Urinary bladder (tissue), 3 donors: ENCODE measurements at regions not wholly inside any gene's neighbourhood (a gene's known extent, or its start where the extent isn't known, plus 50 kb on each side); places are given as distances from the start of the nearest gene placed in this dataset.

Source experiments
- DNase-seq: peaks from one replicate; pipeline ENCODE4 v3.0.0-alpha.2; 2015; ENCODE audit errors: extremely low spot score
- H3K27ac ChIP-seq: one replicate; pipeline ENCODE4 v1.5.1; 2013; ENCODE audit warnings: low read depth, mild to moderate bottlenecking, moderate library complexity
- H3K36me3 ChIP-seq: one replicate; pipeline ENCODE4 v1.6.1; 2013; ENCODE audit warnings: mild to moderate bottlenecking, moderate library complexity; ENCODE audit not compliant: insufficient read depth
- H3K4me1 ChIP-seq: one replicate; pipeline ENCODE4 v1.6.1; 2013; ENCODE audit warnings: mild to moderate bottlenecking, moderate library complexity; ENCODE audit not compliant: insufficient read depth
- H3K4me3 ChIP-seq: one replicate; pipeline ENCODE4 v1.5.1; 2013; ENCODE audit warnings: low read depth, low read length
- WGBS: extraction: QIAGEN DNeasy Blood & Tissue Kit; methylation state at CpG from one replicate; pipeline ENCODE4 v1.1.7; 2013; 5-methylcytosine and 5-hydroxymethylcytosine counted together
- donor health status: healthy with polysubstance abuse.
- donor health status: healthy.

- H3K4me3 ChIP-seq = no peak overlapping the region
These were observed 197.9 kb upstream of the KLF6 start for GRCh38 chr10:3982746-3983442.

GRCh38 chr10:3981300-3981699 is 196.3 kb upstream of the KLF6 start:
- 79% methylated on average over 10 of the region's 10 CpGs for WGBS
- no peak for DNase-seq
- no peaks in the 10 kb centered on the region for H3K36me3 ChIP-seq

More at GRCh38 chr10:3982746-3983442, 197.9 kb upstream of the KLF6 start:
- DNase-seq = no peak
- no peaks in the 10 kb centered on the region for H3K36me3 ChIP-seq
- no peaks in the 10 kb centered on the region for H3K4me1 ChIP-seq
- no peak overlapping the region for H3K27ac ChIP-seq

GRCh38 chr10:3980660-3981059 is 195.7 kb upstream of the KLF6 start:
- H3K4me1 ChIP-seq = no peaks in the 10 kb centered on the region
- no peak for DNase-seq
- H3K36me3 ChIP-seq = no peaks in the 10 kb centered on the region
- H3K4me3 ChIP-seq = no peak overlapping the region
- 74% methylated on average over 1 of the region's 1 CpG for WGBS
- H3K27ac ChIP-seq = no peak overlapping the region

More at GRCh38 chr10:3981300-3981699, 196.3 kb upstream of the KLF6 start:
- H3K27ac ChIP-seq = no peak overlapping the region
- no peaks in the 10 kb centered on the region for H3K4me1 ChIP-seq
- H3K4me3 ChIP-seq = no peak overlapping the region

GRCh38 chr10:3980144-3980543 is 195.1 kb upstream of the KLF6 start:
- WGBS = 78% methylated on average over 4 of the region's 4 CpGs
- DNase-seq = no peak
- no peak overlapping the region for H3K4me3 ChIP-seq
- H3K27ac ChIP-seq = no peak overlapping the region
- H3K36me3 ChIP-seq = no peaks in the 10 kb centered on the region
- no peaks in the 10 kb centered on the region for H3K4me1 ChIP-seq

GRCh38 chr10:3978761-3979160 is 193.8 kb upstream of the KLF6 start:
- Histone ChIP-seq H3K4me1 (no peaks in the 10 kb centered on the region), H3K36me3 (no peaks in the 10 kb centered on the region), H3K27ac (no peak overlapping the region), H3K4me3 (no peak overlapping the region)
- 82% methylated on average over 4 of the region's 4 CpGs for WGBS
- DNase-seq = no peak

- WGBS = 97% methylated on average over 1 of the region's 1 CpG
- no peak overlapping the region for H3K27ac ChIP-seq
These were observed 193.2 kb upstream of the KLF6 start for GRCh38 chr10:3978174-3978573.

GRCh38 chr10:3977761-3978160 is 192.8 kb upstream of the KLF6 start:
- no peaks in the 10 kb centered on the region for H3K36me3 ChIP-seq
- 94% methylated on average over 6 of the region's 6 CpGs for WGBS
- no peak overlapping the region for H3K27ac ChIP-seq
- DNase-seq = no peak
- H3K4me1 ChIP-seq = no peaks in the 10 kb centered on the region
- H3K4me3 ChIP-seq = no peak overlapping the region

More at GRCh38 chr10:3978174-3978573, 193.2 kb upstream of the KLF6 start:
- Histone ChIP-seq H3K36me3 (no peaks in the 10 kb centered on the region), H3K4me3 (no peak overlapping the region), H3K4me1 (no peaks in the 10 kb centered on the region)
- DNase-seq = no peak

- no peak overlapping the region for H3K4me3 ChIP-seq
- WGBS = 91% methylated on average over 1 of the region's 1 CpG
- H3K27ac ChIP-seq = no peak overlapping the region
- H3K36me3 ChIP-seq = no peaks in the 10 kb centered on the region
- no peak for DNase-seq
- no peaks in the 10 kb centered on the region for H3K4me1 ChIP-seq
These were observed 191.7 kb upstream of the KLF6 start for GRCh38 chr10:3976718-3977117.

GRCh38 chr10:3976171-3976570 is 191.2 kb upstream of the KLF6 start:
- 80% methylated on average over 3 of the region's 3 CpGs for WGBS

GRCh38 chr10:3975016-3975415 is 190.0 kb upstream of the KLF6 start:
- H3K36me3 ChIP-seq = no peaks in the 10 kb centered on the region
- 87% methylated on average over 9 of the region's 9 CpGs for WGBS
- no peak for DNase-seq
- no peak overlapping the region for H3K4me3 ChIP-seq
- H3K4me1 ChIP-seq = no peaks in the 10 kb centered on the region
- H3K27ac ChIP-seq = no peak overlapping the region

More at GRCh38 chr10:3976171-3976570, 191.2 kb upstream of the KLF6 start:
- no peaks in the 10 kb centered on the region for H3K4me1 ChIP-seq
- no peaks in the 10 kb centered on the region for H3K36me3 ChIP-seq
- no peak overlapping the region for H3K27ac ChIP-seq
- DNase-seq = no peak
- H3K4me3 ChIP-seq = no peak overlapping the region

GRCh38 chr10:3972460-3973301 is 187.7 kb upstream of the KLF6 start:
- H3K36me3 ChIP-seq = no peaks in the 10 kb centered on the region
- WGBS = 66% methylated on average over 5 of the region's 5 CpGs
- DNase-seq = no peak
- no peak overlapping the region for H3K4me3 ChIP-seq
- no peak overlapping the region for H3K27ac ChIP-seq
- H3K4me1 ChIP-seq = no peaks in the 10 kb centered on the region

- DNase-seq = no peak
- WGBS = 84% methylated on average over 6 of the region's 6 CpGs
- Histone ChIP-seq H3K4me3 (no peak overlapping the region), H3K4me1 (no peaks in the 10 kb centered on the region), H3K27ac (peak overlapping the region; percentile 50), H3K36me3 (no peaks in the 10 kb centered on the region)
These were observed 186.7 kb upstream of the KLF6 start for GRCh38 chr10:3971713-3972112.

- 80% methylated on average over 8 of the region's 8 CpGs for WGBS
- no peaks in the 10 kb centered on the region for H3K36me3 ChIP-seq
- H3K27ac ChIP-seq = peak overlapping the region; percentile 45
- H3K4me1 ChIP-seq = no peaks in the 10 kb centered on the region
- DNase-seq = no peak
- no peak overlapping the region for H3K4me3 ChIP-seq
These were observed 185.1 kb upstream of the KLF6 start for GRCh38 chr10:3969876-3970666.
